ENCODE measurements at regions not wholly inside any gene's neighbourhood (a gene's known extent, or its start where the extent isn't known, plus 50 kb on each side); places are given as distances from the start of the nearest gene placed in this dataset.

- Histone ChIP-seq H3K27me3 (no peaks in the 10 kb centered on the region), H3K4me1 (no peaks in the 10 kb centered on the region), H3K27ac (no peak overlapping the region), H3K4me3 (no peak overlapping the region), H3K36me3 (no peaks in the 10 kb centered on the region), H3K9me3 (no peaks in the 10 kb centered on the region)
- TF ChIP-seq POLR2AphosphoS5 (IDR thresholded peaks at IDR 0.05): no peak
- TF ChIP-seq, protein P1, sequence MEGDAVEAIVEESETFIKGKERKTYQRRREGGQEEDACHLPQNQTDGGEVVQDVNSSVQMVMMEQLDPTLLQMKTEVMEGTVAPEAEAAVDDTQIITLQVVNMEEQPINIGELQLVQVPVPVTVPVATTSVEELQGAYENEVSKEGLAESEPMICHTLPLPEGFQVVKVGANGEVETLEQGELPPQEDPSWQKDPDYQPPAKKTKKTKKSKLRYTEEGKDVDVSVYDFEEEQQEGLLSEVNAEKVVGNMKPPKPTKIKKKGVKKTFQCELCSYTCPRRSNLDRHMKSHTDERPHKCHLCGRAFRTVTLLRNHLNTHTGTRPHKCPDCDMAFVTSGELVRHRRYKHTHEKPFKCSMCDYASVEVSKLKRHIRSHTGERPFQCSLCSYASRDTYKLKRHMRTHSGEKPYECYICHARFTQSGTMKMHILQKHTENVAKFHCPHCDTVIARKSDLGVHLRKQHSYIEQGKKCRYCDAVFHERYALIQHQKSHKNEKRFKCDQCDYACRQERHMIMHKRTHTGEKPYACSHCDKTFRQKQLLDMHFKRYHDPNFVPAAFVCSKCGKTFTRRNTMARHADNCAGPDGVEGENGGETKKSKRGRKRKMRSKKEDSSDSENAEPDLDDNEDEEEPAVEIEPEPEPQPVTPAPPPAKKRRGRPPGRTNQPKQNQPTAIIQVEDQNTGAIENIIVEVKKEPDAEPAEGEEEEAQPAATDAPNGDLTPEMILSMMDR (IDR thresholded peaks at IDR 0.05): no peak
- no peak for TF ChIP-seq POLR2A (IDR thresholded peaks at IDR 0.05)
- DNase-seq (ENCODE audit: low spot score in 2 of 2): no peak
- intact Hi-C loops (cut with DNase I; ENCODE audit: low total_unique reads): loop anchor here (5.0 kb wide), 1 partner anchor 1617 kb away; no protein-coding TSS in a partner anchor
These were observed 319.0 kb upstream of the CDH6 start for GRCh38 chr5:30874241-30875034.

- intact Hi-C loops (cut with DNase I; ENCODE audit: low total_unique reads): no loop called here
- DNase-seq (ENCODE audit: low spot score in 2 of 2): no peak
These were observed 322.3 kb upstream of the CDH6 start for GRCh38 chr5:30871196-30871595.

GRCh38 chr5:30867711-30868110 is 325.8 kb upstream of the CDH6 start:
- Histone ChIP-seq H3K27ac (no peak overlapping the region), H3K9me3 (no peaks in the 10 kb centered on the region), H3K4me3 (no peak overlapping the region), H3K36me3 (no peaks in the 10 kb centered on the region), H3K4me1 (no peaks in the 10 kb centered on the region), H3K27me3 (no peaks in the 10 kb centered on the region)
- TF ChIP-seq POLR2A (IDR thresholded peaks at IDR 0.05): no peak
- TF ChIP-seq POLR2AphosphoS5 (IDR thresholded peaks at IDR 0.05): no peak
- TF ChIP-seq, protein P1 (IDR thresholded peaks at IDR 0.05): no peak
- no peak for DNase-seq (ENCODE audit: low spot score in 2 of 2)
- intact Hi-C loops (cut with DNase I; ENCODE audit: low total_unique reads): no loop called here

More at GRCh38 chr5:30871196-30871595, 322.3 kb upstream of the CDH6 start:
- H3K27me3 ChIP-seq: no peaks in the 10 kb centered on the region
- H3K9me3 ChIP-seq: no peaks in the 10 kb centered on the region
- TF ChIP-seq POLR2AphosphoS5 (IDR thresholded peaks at IDR 0.05): no peak
- TF ChIP-seq, protein P1 (IDR thresholded peaks at IDR 0.05): no peak
- no peaks in the 10 kb centered on the region for H3K4me1 ChIP-seq
- H3K36me3 ChIP-seq: no peaks in the 10 kb centered on the region
- H3K4me3 ChIP-seq: no peak overlapping the region
- no peak overlapping the region for H3K27ac ChIP-seq

- Histone ChIP-seq H3K4me1 (no peaks in the 10 kb centered on the region), H3K36me3 (no peaks in the 10 kb centered on the region), H3K27me3 (no peaks in the 10 kb centered on the region), H3K4me3 (no peak overlapping the region), H3K9me3 (no peaks in the 10 kb centered on the region), H3K27ac (no peak overlapping the region)
- intact Hi-C loops (cut with DNase I; ENCODE audit: low total_unique reads): no loop called here
- DNase-seq (ENCODE audit: low spot score in 2 of 2): no peak
- TF ChIP-seq POLR2AphosphoS5 (IDR thresholded peaks at IDR 0.05) (no peak), POLR2A (IDR thresholded peaks at IDR 0.05) (no peak)
- TF ChIP-seq, protein P1 (IDR thresholded peaks at IDR 0.05): no peak
These were observed 327.3 kb upstream of the CDH6 start for GRCh38 chr5:30866142-30866541.

- DNase-seq (ENCODE audit: low spot score in 2 of 2): no peak
- Histone ChIP-seq H3K27me3 (no peaks in the 10 kb centered on the region), H3K27ac (no peak overlapping the region), H3K9me3 (no peaks in the 10 kb centered on the region), H3K36me3 (no peaks in the 10 kb centered on the region), H3K4me1 (no peaks in the 10 kb centered on the region), H3K4me3 (no peak overlapping the region)
- no peak for TF ChIP-seq POLR2AphosphoS5 (IDR thresholded peaks at IDR 0.05)
- no peak for TF ChIP-seq POLR2A (IDR thresholded peaks at IDR 0.05)
- TF ChIP-seq, protein P1 (IDR thresholded peaks at IDR 0.05): no peak
- intact Hi-C loops (cut with DNase I; ENCODE audit: low total_unique reads): no loop called here
These were observed 337.2 kb upstream of the CDH6 start for GRCh38 chr5:30856242-30856641.
